ENCODE measurements at regions not wholly inside any gene's neighbourhood (a gene's known extent, or its start where the extent isn't known, plus 50 kb on each side); places are given as distances from the start of the nearest gene placed in this dataset.

GRCh38 chr9:69963803-69964202, 79.8 kb upstream of the MAMDC2 start:
- Histone ChIP-seq H3K18ac (ENCODE audit: low read depth, low read length) (no peak overlapping the region; the same call in 1 of the 2 replicates), H3K9me3 (ENCODE audit: control insufficient read depth, insufficient read depth, low read length) (no peaks in the 10 kb centered on the region), H2BK5ac (ENCODE audit: low read depth, low read length, poor library complexity, severe bottlenecking) (no peak overlapping the region), H3K4me3 (ENCODE audit: insufficient read depth, low read depth, low read length) (no peak overlapping the region), H2AK9ac (replicated peaks; ENCODE audit: low read depth, low read length, poor library complexity) (no peak overlapping the region), H2AFZ (replicated peaks; ENCODE audit: low read length, poor library complexity) (no peak overlapping the region), H3K9ac (ENCODE audit: low read depth, low read length) (no peak overlapping the region), H3K79me1 (ENCODE audit: low read depth in 1 of 2, low read length in 2 of 2) (no peaks in the 10 kb centered on the region), H3K56ac (ENCODE audit: extremely low read depth, insufficient read depth, low read length) (no peak overlapping the region), H3K14ac (replicated peaks; ENCODE audit: low read depth, low read length) (peak overlapping the region; percentile 28; the same call in 1 of the 2 replicates), H2AK5ac (ENCODE audit: low read depth, low read length) (peak overlapping the region; percentile 45; the same call in 1 of the 2 replicates), H4K20me1 (ENCODE audit: insufficient read depth, low read length) (no peaks in the 10 kb centered on the region), H3K27ac (ENCODE audit: insufficient read depth, low read length) (no peak overlapping the region), H4K8ac (ENCODE audit: low read depth in 2 of 2, low read length in 2 of 2) (no peak overlapping the region), H3K4ac (ENCODE audit: low read depth, low read length) (no peak overlapping the region), H3K4me2 (ENCODE audit: low read depth, low read length) (no peak overlapping the region), H2BK15ac (ENCODE audit: low read depth, low read length) (peak overlapping the region; percentile 3; the same call in 1 of the 3 replicates), H3K36me3 (ENCODE audit: control insufficient read depth, insufficient read depth, low read length) (no peaks in the 10 kb centered on the region), H4K91ac (ENCODE audit: insufficient read depth, low read depth, low read length) (no peak overlapping the region), H3K23ac (ENCODE audit: low read depth, low read length) (no peak overlapping the region), H2BK120ac (ENCODE audit: low read depth, low read length) (0 out of 2 replicates have a peak overlapping the region, but pooled peaks have one; percentile 30), H3K9me1 (ENCODE audit: insufficient read depth, low read length) (no peaks in the 10 kb centered on the region; the same call in none of the 2 replicates), H3K4me1 (ENCODE audit: control insufficient read depth, insufficient read depth, low read length) (peaks cover 4% of the 10 kb centered on the region; the same call in 1 of the 2 replicates), H4K5ac (ENCODE audit: low read depth, low read length) (no peak overlapping the region), H2BK20ac (ENCODE audit: low read depth, low read length) (no peak overlapping the region; the same call in 1 of the 2 replicates), H3K27me3 (ENCODE audit: control insufficient read depth, insufficient read depth, low read length) (no peaks in the 10 kb centered on the region)
- ChIA-PET CTCF (interaction anchor here (1.1 kb wide), 1 partner anchor 171 kb away, joined by 3 read pairs; no protein-coding TSS in a partner anchor), POLR2A (ENCODE audit: unreplicated experiment) (no interaction called here)
- intact Hi-C loops (cut with micrococcal nuclease) = no loop called here
- TF ChIP-seq RFX5 (IDR thresholded peaks at IDR 0.05; ENCODE audit: low read depth, low read length) (no peak), ELK1 (IDR thresholded peaks at IDR 0.05; ENCODE audit: borderline replicate concordance, low read depth, low read length) (no peak)
- in situ Hi-C loops (cut with MboI; ENCODE audit: low sequenced_read_pairs) = loop anchor here (25.0 kb wide), 1 partner anchor 648 kb away; no protein-coding TSS in a partner anchor
- ATAC-seq (ENCODE audit: low read depth) = no peak
- 87 to 100% methylated on average over 1 to 3 of the region's 9 CpGs for WGBS, 2 experiments (ENCODE audit: extremely low coverage in 2 of 2, insufficient read length in 1 of 2)
- no peak for DNase-seq
- BruUV-seq (replicated peaks) = no TSS peak
- dilution Hi-C loops (cut with HindIII; ENCODE audit: low sequenced_read_pairs, unreplicated experiment) = no loop called here
